ENCODE measurements at regions not wholly inside any gene's neighbourhood (a gene's known extent, or its start where the extent isn't known, plus 50 kb on each side); places are given as distances from the start of the nearest gene placed in this dataset.
"Not testable (repeated sequence)": the region's sequence is repeated elsewhere in the genome, so short reads cannot be mapped to it uniquely, and the experiment has no call there.

DNA sequence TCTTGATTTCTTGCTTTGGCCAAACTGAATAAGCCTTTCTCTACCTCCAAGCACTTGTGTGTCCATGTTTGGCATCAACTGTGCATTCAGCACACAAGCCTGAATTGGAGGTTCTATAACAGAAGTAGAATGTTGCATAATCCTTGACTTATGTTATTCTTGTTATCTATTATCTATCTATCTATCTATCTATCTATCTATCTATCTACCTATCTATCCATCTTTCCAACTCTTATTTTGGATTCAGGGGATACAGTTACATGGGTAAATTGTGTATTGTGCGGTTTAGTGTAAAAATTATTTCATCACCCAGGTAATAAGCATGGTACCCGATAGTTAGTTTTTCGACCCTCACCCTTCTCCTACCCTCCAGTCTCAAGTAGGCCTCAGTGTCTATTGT lies 319.6 kb downstream of the PTH2R start:
- H3K9ac ChIP-seq (ENCODE audit: insufficient read length) = no peak overlapping the region
- H3K27ac ChIP-seq = no peak overlapping the region
- H3K9me3 ChIP-seq (ENCODE audit: low read depth, low read length) = no peaks in the 10 kb centered on the region
- H3K4me3 ChIP-seq = no peak overlapping the region
- TF ChIP-seq EZH2 (IDR thresholded peaks at IDR 0.05) (no peak), POLR2AphosphoS5 (IDR thresholded peaks at IDR 0.05; ENCODE audit: borderline replicate concordance, low read depth, low read length) (no peak), FOXP2 (optimal IDR thresholded peaks at IDR 0.05; ENCODE audit: control extremely low read depth, extremely low read length, insufficient read depth) (no peak)
- H3K36me3 ChIP-seq (ENCODE audit: insufficient read depth, low read length) = no peaks in the 10 kb centered on the region
- no peak for DNase-seq (ENCODE audit: low read depth, low spot score)

DNA sequence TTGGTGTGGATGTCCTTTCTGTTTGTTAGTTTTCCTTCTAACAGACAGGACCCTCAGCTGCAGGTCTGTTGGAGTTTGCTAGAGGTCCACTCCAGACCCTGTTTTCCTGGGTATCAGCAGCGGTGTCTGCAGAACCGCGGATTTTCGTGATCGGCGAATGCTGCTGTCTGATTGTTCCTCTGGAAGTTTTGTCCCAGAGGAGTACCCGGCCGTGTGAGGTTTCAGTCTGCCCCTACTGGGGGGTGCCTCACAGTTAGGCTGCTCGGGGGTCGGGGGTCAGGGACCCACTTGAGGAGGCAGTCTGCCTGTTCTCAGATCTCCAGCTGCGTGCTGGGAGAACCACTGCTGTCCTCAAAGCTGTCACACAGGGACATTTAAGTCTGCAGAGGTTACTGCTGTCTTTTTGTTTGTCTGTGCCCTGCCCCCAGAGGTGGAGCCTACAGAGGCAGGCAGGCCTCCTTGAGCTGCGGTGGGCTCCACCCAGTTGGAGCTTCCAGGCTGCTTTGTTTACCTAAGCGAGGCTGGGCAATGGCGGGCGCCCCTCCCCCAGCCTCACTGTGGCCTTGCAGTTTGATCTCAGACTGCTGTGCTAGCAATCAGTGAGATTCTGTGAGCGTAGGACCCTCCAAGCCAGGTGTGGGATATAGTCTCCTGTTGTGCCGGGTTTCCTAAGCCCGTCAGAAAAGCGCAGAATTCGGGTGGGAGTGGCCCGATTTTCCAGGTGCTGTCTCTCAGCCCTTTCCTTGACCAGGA lies 345.2 kb downstream of the PTH2R start:
- not testable (repeated sequence) for H3K27ac ChIP-seq; DNase-seq (ENCODE audit: low read depth, low spot score); H3K9ac ChIP-seq (ENCODE audit: insufficient read length); H3K9me3 ChIP-seq (ENCODE audit: low read depth, low read length); H3K4me3 ChIP-seq; H3K36me3 ChIP-seq (ENCODE audit: insufficient read depth, low read length)

DNA sequence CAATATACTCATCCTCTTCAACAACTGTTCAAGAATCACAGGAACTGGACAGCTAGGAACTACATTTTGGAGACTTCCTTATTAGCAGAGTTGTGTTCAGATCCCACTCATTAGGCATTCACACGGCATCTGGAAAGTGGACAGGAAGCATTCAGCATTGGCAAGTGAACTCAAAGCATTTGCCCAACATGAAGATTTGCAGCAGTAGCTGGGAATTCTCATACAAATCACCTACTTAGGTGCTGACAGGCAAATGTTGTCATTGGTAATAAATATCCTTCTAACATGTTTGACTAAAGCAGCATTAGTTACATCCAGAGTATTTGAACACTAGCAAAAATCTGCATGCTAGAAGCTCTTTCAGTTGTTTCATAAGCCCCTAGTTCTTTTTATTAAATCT lies 350.8 kb downstream of the PTH2R start:
- H3K4me3 ChIP-seq = no peak overlapping the region
- TF ChIP-seq FOXP2 (optimal IDR thresholded peaks at IDR 0.05; ENCODE audit: control extremely low read depth, extremely low read length, insufficient read depth) (no peak), EZH2 (IDR thresholded peaks at IDR 0.05) (no peak), POLR2AphosphoS5 (IDR thresholded peaks at IDR 0.05; ENCODE audit: borderline replicate concordance, low read depth, low read length) (no peak)
- no peak for DNase-seq (ENCODE audit: low read depth, low spot score)

DNA sequence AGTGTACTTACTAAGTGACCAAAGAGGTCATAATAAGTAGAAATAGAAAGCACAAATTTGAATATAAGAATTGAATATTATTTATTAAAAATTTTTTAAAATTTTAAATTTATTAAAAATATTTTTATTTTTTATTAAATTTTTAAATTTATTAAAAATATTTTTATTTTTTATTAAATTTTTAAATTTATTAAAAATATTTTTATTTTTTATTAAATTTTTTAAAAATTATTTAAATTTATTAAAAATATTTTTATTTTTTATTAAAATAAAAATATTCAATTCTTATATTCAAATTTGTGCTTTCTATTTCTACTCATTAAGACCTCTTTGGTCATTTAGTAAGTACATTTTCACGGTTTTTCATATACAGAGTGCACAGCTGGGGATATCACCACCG lies 366.5 kb downstream of the PTH2R start:
- H3K27ac ChIP-seq; H3K9me3 ChIP-seq (ENCODE audit: low read depth, low read length); DNase-seq (ENCODE audit: low read depth, low spot score); H3K36me3 ChIP-seq (ENCODE audit: insufficient read depth, low read length); H3K4me3 ChIP-seq; H3K9ac ChIP-seq (ENCODE audit: insufficient read length): not testable (repeated sequence)

More for the DNA sequence above, 350.8 kb downstream of the PTH2R start:
- Histone ChIP-seq H3K27ac (no peak overlapping the region), H3K9me3 (ENCODE audit: low read depth, low read length) (no peaks in the 10 kb centered on the region), H3K36me3 (ENCODE audit: insufficient read depth, low read length) (no peaks in the 10 kb centered on the region), H3K9ac (ENCODE audit: insufficient read length) (no peak overlapping the region)

DNA sequence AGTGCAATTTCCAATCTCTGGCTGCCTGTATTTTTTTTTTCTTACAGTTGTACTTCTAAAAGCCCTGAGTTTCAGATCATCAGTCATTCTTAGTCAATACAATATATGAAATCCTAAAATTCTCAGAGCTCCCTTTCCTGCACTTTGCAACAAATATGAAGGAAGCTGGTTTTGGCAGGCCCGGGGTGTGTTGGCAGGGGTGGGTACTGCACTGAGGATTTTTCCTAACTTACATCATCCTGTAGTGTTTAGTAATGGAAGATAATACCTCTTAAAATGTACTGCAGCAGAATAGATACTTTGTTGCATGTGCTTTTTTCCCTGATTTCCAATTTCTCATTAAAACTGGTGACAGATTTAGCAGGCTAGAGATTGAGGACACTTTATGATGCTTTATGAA lies 374.6 kb downstream of the PTH2R start:
- no peak overlapping the region for H3K4me3 ChIP-seq
- TF ChIP-seq FOXP2 (optimal IDR thresholded peaks at IDR 0.05; ENCODE audit: control extremely low read depth, extremely low read length, insufficient read depth) = no peak
- no peak for TF ChIP-seq EZH2 (IDR thresholded peaks at IDR 0.05)
- TF ChIP-seq POLR2AphosphoS5 (IDR thresholded peaks at IDR 0.05; ENCODE audit: borderline replicate concordance, low read depth, low read length) = no peak
- no peaks in the 10 kb centered on the region for H3K36me3 ChIP-seq (ENCODE audit: insufficient read depth, low read length)
- H3K9me3 ChIP-seq (ENCODE audit: low read depth, low read length) = no peaks in the 10 kb centered on the region
- no peak overlapping the region for H3K27ac ChIP-seq
- no peak for DNase-seq (ENCODE audit: low read depth, low spot score)
- no peak overlapping the region for H3K9ac ChIP-seq (ENCODE audit: insufficient read length)

DNA sequence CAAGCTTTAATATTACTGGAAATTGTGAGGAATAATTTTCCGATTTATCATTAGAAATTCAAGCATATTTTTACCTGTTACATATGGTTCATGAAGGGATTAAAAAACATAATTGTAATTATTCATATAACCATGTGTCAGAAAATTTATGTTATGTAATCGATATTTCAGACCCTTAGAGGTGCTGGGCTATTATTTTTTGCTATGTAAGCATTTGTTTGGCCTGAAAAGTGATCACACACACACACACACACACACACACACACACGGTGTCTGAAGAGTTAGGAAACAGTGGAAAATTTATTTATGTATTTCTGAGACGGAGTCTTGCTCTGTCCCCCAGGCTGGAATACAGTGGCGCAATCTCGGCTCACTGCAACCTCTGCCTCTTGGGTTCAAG lies 375.5 kb downstream of the PTH2R start:
- Histone ChIP-seq H3K9me3 (ENCODE audit: low read depth, low read length) (no peaks in the 10 kb centered on the region), H3K27ac (no peak overlapping the region), H3K4me3 (no peak overlapping the region), H3K36me3 (ENCODE audit: insufficient read depth, low read length) (no peaks in the 10 kb centered on the region), H3K9ac (ENCODE audit: insufficient read length) (no peak overlapping the region)
- TF ChIP-seq POLR2AphosphoS5 (IDR thresholded peaks at IDR 0.05; ENCODE audit: borderline replicate concordance, low read depth, low read length) = no peak
- no peak for TF ChIP-seq EZH2 (IDR thresholded peaks at IDR 0.05)
- no peak for DNase-seq (ENCODE audit: low read depth, low spot score)

DNA sequence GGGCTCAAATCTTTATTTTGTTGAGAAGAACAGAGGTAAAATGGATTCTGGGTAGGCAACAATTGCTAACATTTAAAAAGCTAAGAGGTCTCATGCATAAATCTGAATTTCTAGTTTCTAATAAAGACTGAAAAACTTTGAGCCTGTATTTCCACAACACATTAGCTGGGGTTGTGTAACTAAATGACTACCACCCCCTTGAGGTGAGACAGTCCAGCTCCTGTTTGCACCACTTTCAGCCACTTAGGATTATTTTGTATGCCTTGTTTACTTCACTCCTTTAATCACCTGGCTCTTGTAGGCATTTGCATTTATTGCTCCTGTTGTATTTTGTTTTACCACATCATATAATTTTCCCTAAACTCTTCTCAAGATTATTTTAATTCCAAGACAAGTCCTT lies 376.6 kb downstream of the PTH2R start:
- H3K9ac ChIP-seq (ENCODE audit: insufficient read length) = no peak overlapping the region
- TF ChIP-seq FOXP2 (optimal IDR thresholded peaks at IDR 0.05; ENCODE audit: control extremely low read depth, extremely low read length, insufficient read depth) = no peak
- no peak overlapping the region for H3K27ac ChIP-seq
- no peaks in the 10 kb centered on the region for H3K9me3 ChIP-seq (ENCODE audit: low read depth, low read length)
- no peaks in the 10 kb centered on the region for H3K36me3 ChIP-seq (ENCODE audit: insufficient read depth, low read length)
- DNase-seq (ENCODE audit: low read depth, low spot score) = no peak
- no peak overlapping the region for H3K4me3 ChIP-seq

DNA sequence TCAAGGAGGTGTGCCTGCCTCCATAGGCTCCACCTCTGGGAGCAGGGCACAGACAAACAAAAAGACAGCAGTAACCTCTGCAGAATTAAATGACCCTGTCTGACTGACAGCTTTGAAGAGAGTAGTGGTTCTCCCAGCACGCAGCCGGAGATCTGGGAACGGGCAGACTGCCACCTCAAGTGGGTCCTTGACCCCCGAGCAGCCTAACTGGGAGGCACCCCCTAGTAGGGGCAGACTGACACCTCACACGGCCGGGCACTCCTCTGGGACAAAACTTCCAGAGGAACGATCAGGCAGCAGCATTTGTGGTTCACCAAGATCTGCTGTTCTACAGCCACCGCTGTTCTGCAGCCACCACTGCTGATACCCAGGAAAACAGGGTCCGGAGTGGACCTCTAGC lies 378.2 kb downstream of the PTH2R start:
- not testable (repeated sequence) for DNase-seq (ENCODE audit: low read depth, low spot score); H3K36me3 ChIP-seq (ENCODE audit: insufficient read depth, low read length); H3K9ac ChIP-seq (ENCODE audit: insufficient read length); H3K4me3 ChIP-seq; H3K27ac ChIP-seq; H3K9me3 ChIP-seq (ENCODE audit: low read depth, low read length)

DNA sequence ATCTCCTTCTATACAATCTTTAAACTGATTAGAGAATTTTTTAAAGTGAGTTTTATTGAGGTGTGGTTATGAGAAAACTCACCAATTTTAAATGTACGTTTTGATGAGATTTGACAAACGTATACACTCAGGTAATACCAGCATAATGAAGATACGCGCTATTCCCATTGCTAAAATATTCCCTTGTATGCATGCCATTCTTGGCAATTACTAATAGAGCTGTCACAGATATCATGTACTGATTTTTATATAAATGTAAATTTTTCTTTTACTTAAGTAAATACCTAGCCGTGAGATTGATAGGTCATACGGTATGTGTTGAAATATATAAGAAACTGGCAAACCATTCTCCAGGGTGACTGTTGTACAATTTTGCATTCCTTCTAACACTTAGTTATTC lies 384.7 kb downstream of the PTH2R start:
- Histone ChIP-seq H3K27ac (no peak overlapping the region), H3K9ac (ENCODE audit: insufficient read length) (no peak overlapping the region), H3K9me3 (ENCODE audit: low read depth, low read length) (no peaks in the 10 kb centered on the region), H3K36me3 (ENCODE audit: insufficient read depth, low read length) (no peaks in the 10 kb centered on the region), H3K4me3 (no peak overlapping the region)
- no peak for DNase-seq (ENCODE audit: low read depth, low spot score)
- TF ChIP-seq POLR2AphosphoS5 (IDR thresholded peaks at IDR 0.05; ENCODE audit: borderline replicate concordance, low read depth, low read length) (no peak), EZH2 (IDR thresholded peaks at IDR 0.05) (no peak), FOXP2 (optimal IDR thresholded peaks at IDR 0.05; ENCODE audit: control extremely low read depth, extremely low read length, insufficient read depth) (no peak)
